Neuronal stem cell (in vitro differentiated cells): ENCODE measurements at regions not wholly inside any gene's neighbourhood (a gene's known extent, or its start where the extent isn't known, plus 50 kb on each side); places are given as distances from the start of the nearest gene placed in this dataset.

Source experiments
- DNase-seq: peaks from one replicate; pipeline ENCODE4 v3.0.0-alpha.2; 2013; ENCODE audit warnings: low spot score
- H2AFZ ChIP-seq: one replicate; pipeline ENCODE4 v1.6.1; 2013; ENCODE audit warnings: mild to moderate bottlenecking, low read length, inconsistent platforms
- H2AK5ac ChIP-seq: 2 replicates; pipeline ENCODE4 v1.6.1; 2013; ENCODE audit warnings: low read depth, mild to moderate bottlenecking, inconsistent platforms, low read length, moderate library complexity, mixed read lengths
- H2BK120ac ChIP-seq: 2 replicates; pipeline ENCODE4 v1.6.1; 2013; ENCODE audit warnings: low read depth, mild to moderate bottlenecking, inconsistent platforms, low read length, moderate library complexity, mixed read lengths
- H2BK12ac ChIP-seq: one replicate; pipeline ENCODE4 v1.6.1; 2013; ENCODE audit warnings: low read length, inconsistent platforms
- H2BK15ac ChIP-seq: 2 replicates; pipeline ENCODE4 v1.6.1; 2013; ENCODE audit warnings: mild to moderate bottlenecking, low read length, inconsistent platforms, mixed read lengths
- H2BK5ac ChIP-seq: one replicate; pipeline ENCODE4 v1.6.1; 2013; ENCODE audit warnings: inconsistent platforms, mild to moderate bottlenecking, low read length, moderate library complexity
- H3K14ac ChIP-seq: one replicate; pipeline ENCODE4 v1.6.1; 2013; ENCODE audit warnings: low read length, inconsistent platforms
- H3K18ac ChIP-seq: 2 replicates; pipeline ENCODE4 v1.6.1; 2013; ENCODE audit warnings: low read length, inconsistent platforms
- H3K23ac ChIP-seq: 2 replicates; pipeline ENCODE4 v1.6.1; 2013; ENCODE audit warnings: low read depth, mild to moderate bottlenecking, mixed read lengths, low read length, inconsistent platforms; ENCODE audit not compliant: poor library complexity
- H3K27ac ChIP-seq: replicated peaks from 3 replicates; pipeline ENCODE4 v1.5.1; 2013; ENCODE audit warnings: low read length, inconsistent platforms
- H3K27me3 ChIP-seq, 3 experiments: 2 replicates each; pipeline ENCODE4 v1.6.1; 2013; ENCODE audit warnings: low read length in 3 of 3, mild to moderate bottlenecking in 2 of 3, inconsistent platforms in 1 of 3, low read depth in 1 of 3, mixed read lengths in 1 of 3, moderate library complexity in 1 of 3; ENCODE audit not compliant: control insufficient read depth in 3 of 3, insufficient read depth in 3 of 3
- H3K36me3 ChIP-seq, 2 donors: replicated peaks in 1 of 2; 2 replicates each; pipeline ENCODE4 v1.6.1; 2013; ENCODE audit warnings: low read length in 2 of 2; ENCODE audit not compliant: control insufficient read depth in 2 of 2, insufficient read depth in 2 of 2
- H3K4ac ChIP-seq: 2 replicates; pipeline ENCODE4 v1.6.1; 2013; ENCODE audit warnings: inconsistent platforms, mild to moderate bottlenecking, low read length, moderate library complexity
- H3K4me1 ChIP-seq, 2 donors: 1 replicate in 1 of 2; 2 replicates in 1 of 2; pipeline ENCODE4 v1.6.1; 2013; ENCODE audit warnings: low read length in 2 of 2, low read depth in 1 of 2; ENCODE audit not compliant: control insufficient read depth in 2 of 2, insufficient read depth in 1 of 2
- H3K4me2 ChIP-seq: one replicate; pipeline ENCODE4 v1.6.1; 2013; ENCODE audit warnings: mild to moderate bottlenecking, low read length, inconsistent platforms; ENCODE audit not compliant: insufficient read depth, poor library complexity, severe bottlenecking
- H3K4me3 ChIP-seq, 2 donors: 2 replicates each; pipeline ENCODE4 v1.5.1; 2013; ENCODE audit warnings: low read length in 2 of 2, mild to moderate bottlenecking in 2 of 2, inconsistent platforms in 1 of 2, moderate library complexity in 1 of 2
- H3K79me1 ChIP-seq: one replicate; pipeline ENCODE4 v1.6.1; 2013; ENCODE audit warnings: low read depth, mild to moderate bottlenecking, inconsistent platforms, low read length, moderate library complexity
- H3K9ac ChIP-seq: one replicate; pipeline ENCODE4 v1.6.1; 2013; ENCODE audit warnings: mild to moderate bottlenecking, low read depth, low read length, inconsistent platforms; ENCODE audit not compliant: poor library complexity
- H3K9me3 ChIP-seq, 2 donors: replicated peaks in 1 of 2; 2 replicates each; pipeline versions ENCODE3 to v1.6.1; 2013; ENCODE audit warnings: low read length in 2 of 2, mild to moderate bottlenecking in 2 of 2, inconsistent platforms in 1 of 2, low read depth in 1 of 2, mixed read lengths in 1 of 2, moderate library complexity in 1 of 2; ENCODE audit not compliant: control insufficient read depth in 2 of 2, insufficient read depth in 1 of 2
- H4K8ac ChIP-seq: one replicate; pipeline ENCODE4 v1.6.1; 2013; ENCODE audit warnings: low read depth, mild to moderate bottlenecking, inconsistent platforms, low read length, moderate library complexity
- H4K91ac ChIP-seq: one replicate; pipeline ENCODE4 v1.6.1; 2013; ENCODE audit warnings: low read length, low read depth, mild to moderate bottlenecking, inconsistent platforms; ENCODE audit not compliant: poor library complexity
- WGBS, 2 donors: extraction: QIAGEN DNeasy Blood & Tissue Kit; methylation state at CpG; one replicate each; pipeline ENCODE4 v1.1.7; 2013; ENCODE audit warnings: missing lambda C conversion rate in 2 of 2, mixed read lengths in 1 of 2; ENCODE audit not compliant: insufficient read length in 2 of 2, insufficient replicate concordance in 1 of 2; ENCODE audit errors: extremely low coverage in 2 of 2; 5-methylcytosine and 5-hydroxymethylcytosine counted together

DNA sequence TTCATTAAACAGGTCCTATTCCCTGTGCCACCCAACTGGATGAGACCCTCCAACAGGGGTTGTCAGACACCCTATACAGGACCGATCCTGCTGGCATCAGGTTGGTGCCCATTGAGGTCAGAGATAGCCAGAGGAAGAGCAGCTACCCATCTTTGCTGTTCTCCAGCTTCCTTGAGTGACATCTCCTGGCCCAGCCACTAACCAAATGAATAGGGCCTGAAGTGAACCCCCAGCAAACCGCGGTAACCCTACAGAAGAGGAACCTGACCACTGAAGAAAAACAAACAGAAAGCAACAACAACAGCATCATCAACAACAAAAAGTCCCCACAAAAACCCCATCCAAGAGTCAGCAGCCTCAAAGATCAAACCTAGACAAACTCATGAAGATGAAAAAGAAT, 133.6 kb upstream of the ARPP21 start:
- Histone ChIP-seq H2BK15ac (no peak overlapping the region), H3K27me3 (no peaks in the 10 kb centered on the region)

GRCh38 chr3:35519936-35520335, 119.4 kb upstream of the ARPP21 start:
- H4K8ac ChIP-seq: no peak overlapping the region
- no peak overlapping the region for H2AK5ac ChIP-seq
- no peaks in the 10 kb centered on the region for H3K4me1 ChIP-seq
- H2BK15ac ChIP-seq: no peak overlapping the region
- H3K4me2 ChIP-seq: no peak overlapping the region
- no peak overlapping the region for H2BK12ac ChIP-seq
- no peak overlapping the region for H3K18ac ChIP-seq
- H3K14ac ChIP-seq: no peak overlapping the region
- H3K79me1 ChIP-seq: no peaks in the 10 kb centered on the region
- H3K9me3 ChIP-seq: no peaks in the 10 kb centered on the region
- H2AFZ ChIP-seq: no peak overlapping the region
- H3K4me3 ChIP-seq: no peak overlapping the region
- no peak for DNase-seq
- no peaks in the 10 kb centered on the region for H3K36me3 ChIP-seq
- H4K91ac ChIP-seq: no peak overlapping the region
- no peak overlapping the region for H3K27ac ChIP-seq
- no peaks in the 10 kb centered on the region for H3K27me3 ChIP-seq
- no peak overlapping the region for H3K4ac ChIP-seq
- H2BK5ac ChIP-seq: no peak overlapping the region
- no peak overlapping the region for H3K23ac ChIP-seq
- no peak overlapping the region for H2BK120ac ChIP-seq
- H3K9ac ChIP-seq: no peak overlapping the region

More for the DNA sequence above, 133.6 kb upstream of the ARPP21 start:
- peak overlapping the region; percentile 72 for H3K18ac ChIP-seq
- no peaks in the 10 kb centered on the region for H3K9me3 ChIP-seq
- no peak overlapping the region for H2BK12ac ChIP-seq
- peak overlapping the region; percentile 84 for H3K27ac ChIP-seq
- no peak overlapping the region for H2AK5ac ChIP-seq
- no peak overlapping the region for H2AFZ ChIP-seq
- WGBS, 2 donors: no CpG with 5 or more reads among the region's 3 CpGs
- no peak overlapping the region for H3K4me3 ChIP-seq
- no peak overlapping the region for H3K14ac ChIP-seq
- H2BK120ac ChIP-seq: peak overlapping the region; percentile 52
- no peak for DNase-seq
- no peak overlapping the region for H4K8ac ChIP-seq
- no peaks in the 10 kb centered on the region for H3K36me3 ChIP-seq
- peaks cover 0 to 11% of the 10 kb centered on the region in 2 donors for H3K4me1 ChIP-seq
- no peaks in the 10 kb centered on the region for H3K79me1 ChIP-seq
- no peak overlapping the region for H4K91ac ChIP-seq
- no peak overlapping the region for H3K4ac ChIP-seq
- H3K9ac ChIP-seq: no peak overlapping the region
- H2BK5ac ChIP-seq: peak overlapping the region; percentile 70
- no peak overlapping the region for H3K23ac ChIP-seq
- no peak overlapping the region for H3K4me2 ChIP-seq

DNA sequence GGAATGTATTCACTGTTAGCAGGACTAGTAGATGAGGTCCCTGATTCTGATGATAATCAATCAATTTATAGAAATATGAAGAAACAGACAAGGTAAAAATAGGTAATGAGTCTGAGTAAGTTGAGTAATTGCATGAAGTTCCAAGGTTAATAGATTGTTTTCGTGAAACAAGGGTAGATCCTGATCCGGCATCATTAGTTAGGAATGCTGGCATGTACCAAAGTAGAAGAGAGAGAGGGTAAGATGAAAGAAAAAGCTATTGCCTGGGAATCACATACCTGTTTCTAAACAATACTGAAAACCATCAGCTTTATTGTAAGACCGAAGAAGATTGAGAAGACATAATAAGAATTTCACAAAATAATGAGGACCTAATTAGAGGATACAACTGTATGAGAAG, 118.1 kb upstream of the ARPP21 start:
- no peak overlapping the region for H4K91ac ChIP-seq
- H3K27me3 ChIP-seq: no peaks in the 10 kb centered on the region
- no peak overlapping the region for H3K4me3 ChIP-seq
- no peak overlapping the region for H2BK12ac ChIP-seq
- no peaks in the 10 kb centered on the region for H3K4me1 ChIP-seq
- H3K36me3 ChIP-seq: no peaks in the 10 kb centered on the region
- no peak overlapping the region for H2AFZ ChIP-seq
- H3K14ac ChIP-seq: no peak overlapping the region
- no peak overlapping the region for H3K4me2 ChIP-seq
- no peaks in the 10 kb centered on the region for H3K9me3 ChIP-seq
- no peak overlapping the region for H3K18ac ChIP-seq
- H2BK120ac ChIP-seq: no peak overlapping the region
- DNase-seq: no peak
- no peak overlapping the region for H2BK5ac ChIP-seq
- no peak overlapping the region for H2BK15ac ChIP-seq
- H3K23ac ChIP-seq: no peak overlapping the region
- no peak overlapping the region for H3K4ac ChIP-seq
- H3K27ac ChIP-seq: no peak overlapping the region
- no peak overlapping the region for H4K8ac ChIP-seq
- WGBS, 2 donors: no CpG with 5 or more reads among the region's 3 CpGs
- H3K9ac ChIP-seq: no peak overlapping the region
- no peaks in the 10 kb centered on the region for H3K79me1 ChIP-seq
- no peak overlapping the region for H2AK5ac ChIP-seq

DNA sequence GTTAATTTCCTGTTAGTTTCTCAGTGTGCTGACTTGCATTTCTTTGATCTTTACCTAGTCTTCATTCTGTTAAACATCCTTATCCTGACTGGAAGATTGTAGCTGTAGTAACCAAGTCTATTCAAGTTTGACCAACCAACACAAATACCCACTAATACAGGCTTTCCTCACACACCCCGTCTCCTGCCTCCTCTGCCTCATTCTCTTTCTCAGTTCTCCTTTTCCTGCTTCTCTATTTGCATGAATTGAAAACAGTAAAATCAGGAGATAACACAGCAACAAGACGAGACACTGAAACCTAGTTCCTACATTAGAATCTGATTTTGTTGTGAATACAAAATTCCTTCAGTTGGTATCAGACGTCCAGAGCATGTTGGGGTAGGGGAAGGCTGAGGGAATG, 116.9 kb upstream of the ARPP21 start:
- DNase-seq: no peak
- Histone ChIP-seq H2BK120ac (no peak overlapping the region), H3K9ac (no peak overlapping the region), H3K18ac (no peak overlapping the region), H2BK5ac (no peak overlapping the region), H2BK15ac (no peak overlapping the region), H3K23ac (no peak overlapping the region), H4K91ac (no peak overlapping the region), H3K27me3 (no peaks in the 10 kb centered on the region), H3K4me1 (no peaks in the 10 kb centered on the region), H3K27ac (no peak overlapping the region), H3K4me3 (no peak overlapping the region), H3K9me3 (no peaks in the 10 kb centered on the region), H2BK12ac (no peak overlapping the region), H3K4ac (no peak overlapping the region), H4K8ac (no peak overlapping the region), H2AK5ac (no peak overlapping the region), H3K79me1 (no peaks in the 10 kb centered on the region), H3K4me2 (no peak overlapping the region), H3K36me3 (no peaks in the 10 kb centered on the region), H3K14ac (no peak overlapping the region), H2AFZ (no peak overlapping the region)
- no CpG with 5 or more reads among the region's 3 CpGs for WGBS, 2 donors
